GM12878 (cell line): ENCODE measurements at regions not wholly inside any gene's neighbourhood (a gene's known extent, or its start where the extent isn't known, plus 50 kb on each side); places are given as distances from the start of the nearest gene placed in this dataset.

Experiments used
- ATAC-seq: fragments of 200-7000 bp; cut with Tn5 transposase; 3 replicates; pipeline ENCODE4 v1.9.1; 2020; ENCODE audit warnings: mild to moderate bottlenecking, moderate library complexity
- BruUV-seq: library from RNA; stranded (reverse); fragments of 400-500 nt; replicated peaks from 2 replicates; lab custom pipeline; 2021; lab: Mats Ljungman, UMichigan
- CTCF ChIA-PET: fragments of 300-600 bp; sonication (Branson Sonifier 250); formaldehyde crosslinking; extraction: SDS; loops from one replicate; lab custom pipeline; 2021; ENCODE audit warnings: inconsistent platforms; lab: Yijun Ruan, JAX
- POLR2A ChIA-PET: fragments of 350-600 bp; formaldehyde crosslinking; extraction: SDS; loops from one replicate; lab custom pipeline; 2021; ENCODE audit warnings: inconsistent platforms; lab: Charles Lee
- RAD21 ChIA-PET: fragments of 300-600 bp; sonication (Branson Sonifier 250); formaldehyde crosslinking; loops from one replicate; lab custom pipeline; 2023; ENCODE audit warnings: antibody characterized with exemption; ENCODE audit not compliant: unreplicated experiment; lab: Charles Lee
- SMC1A ChIA-PET: fragments of 300-600 bp; sonication (Branson Sonifier 250); formaldehyde crosslinking; loops from one replicate; lab custom pipeline; 2023; ENCODE audit not compliant: unreplicated experiment, uncharacterized antibody; lab: Charles Lee
- DNase-seq: peaks from one replicate; pipeline ENCODE4 v3.0.0-alpha.2; 2011; ENCODE audit warnings: low read depth, low spot score
- FAIRE-seq: peaks from 3 replicates; lab custom pipeline; 2011; peaks lifted over from hg19 to GRCh38; lab: Jason Lieb, UNC
- H2AFZ ChIP-seq: 2 replicates; pipeline ENCODE4 v1.6.0; 2011; ENCODE audit warnings: low read depth, low read length, control low read depth; ENCODE audit not compliant: control insufficient read depth
- H3K27ac ChIP-seq: 2 replicates; pipeline ENCODE4 v1.5.1; 2011; ENCODE audit warnings: control low read depth; ENCODE audit not compliant: control insufficient read depth, insufficient read depth
- H3K27me3 ChIP-seq, 2 experiments: replicated peaks in 1 of 2; 2 replicates each; pipeline versions ENCODE4 v1.6.0 to v1.6.1; 2011; ENCODE audit warnings: low read length in 1 of 2; ENCODE audit not compliant: control insufficient read depth in 2 of 2, insufficient read depth in 2 of 2
- H3K36me3 ChIP-seq, 2 experiments: 2 replicates each; pipeline ENCODE4 v1.5.1; 2011; ENCODE audit warnings: low read length in 1 of 2; ENCODE audit not compliant: control insufficient read depth in 2 of 2, insufficient read depth in 2 of 2
- H3K4me1 ChIP-seq: 2 replicates; pipeline ENCODE4 v1.6.1; 2011; ENCODE audit warnings: mild to moderate bottlenecking, low read length, moderate library complexity, mixed read lengths; ENCODE audit not compliant: control insufficient read depth, insufficient read depth
- H3K4me2 ChIP-seq: 2 replicates; pipeline ENCODE4 v1.6.0; 2011; ENCODE audit warnings: control low read depth; ENCODE audit not compliant: control insufficient read depth, insufficient read depth
- H3K4me3 ChIP-seq: fragments of 200-600 bp; sonication (generic); 2 replicates; pipeline ENCODE4 v1.5.1; 2016
- H3K79me2 ChIP-seq: 2 replicates; pipeline ENCODE4 v1.6.0; 2011; ENCODE audit warnings: low read length; ENCODE audit not compliant: control insufficient read depth, insufficient read depth
- H3K9ac ChIP-seq: 2 replicates; pipeline ENCODE4 v1.8.0; 2011; ENCODE audit warnings: low read length, control low read depth, mixed read lengths; ENCODE audit not compliant: control insufficient read depth, insufficient read depth
- H3K9me3 ChIP-seq: replicated peaks from 3 replicates; pipeline ENCODE4 v1.5.1; 2011; ENCODE audit warnings: mild to moderate bottlenecking, low read length; ENCODE audit not compliant: control insufficient read depth, insufficient read depth
- H4K20me1 ChIP-seq: 2 replicates; pipeline ENCODE4 v1.6.0; 2011; ENCODE audit not compliant: control insufficient read depth, insufficient read depth
- LARP7 ChIP-seq: fragments of 450-650 bp; IDR thresholded peaks from 2 replicates; pipeline ENCODE4 v1.6.1; 2017; ENCODE audit warnings: mild to moderate bottlenecking
- TCF12 ChIP-seq: IDR thresholded peaks from 2 replicates; pipeline ENCODE4 v1.6.1; 2011; ENCODE audit warnings: low read depth, mild to moderate bottlenecking, low read length
- WGBS: methylation state at CpG from one replicate; pipeline ENCODE4 v1.1.6; 2016; ENCODE audit warnings: low lambda C conversion rate; ENCODE audit not compliant: insufficient replicate concordance, insufficient coverage; ENCODE audit errors: missing lambda C conversion rate; 5-methylcytosine and 5-hydroxymethylcytosine counted together
- in situ Hi-C: fragments of 300-500 bp; cut with MboI; formaldehyde crosslinking; loops from 9 replicates; pipeline ENCODE4 v1.14.3; 2018; ENCODE audit warnings: mixed read lengths
- intact Hi-C: fragments of 100-400 bp; cut with micrococcal nuclease; formaldehyde crosslinking; loops from one replicate; pipeline ENCODE4 v1.14.2; 2022; ENCODE audit not compliant: unreplicated experiment
- TF ChIP-seq, protein P1 (sequence below): fragments of 450-650 bp; IDR thresholded peaks from 2 replicates; pipeline ENCODE4 v1.6.1; 2017; ENCODE audit warnings: low read depth, mild to moderate bottlenecking, moderate library complexity
- TF ChIP-seq, protein P2 (sequence below): IDR thresholded peaks from 2 replicates; pipeline ENCODE4 v1.6.1; 2011; ENCODE audit warnings: mild to moderate bottlenecking, low read depth, low read length, moderate library complexity; ENCODE audit not compliant: insufficient replicate concordance

DNA sequence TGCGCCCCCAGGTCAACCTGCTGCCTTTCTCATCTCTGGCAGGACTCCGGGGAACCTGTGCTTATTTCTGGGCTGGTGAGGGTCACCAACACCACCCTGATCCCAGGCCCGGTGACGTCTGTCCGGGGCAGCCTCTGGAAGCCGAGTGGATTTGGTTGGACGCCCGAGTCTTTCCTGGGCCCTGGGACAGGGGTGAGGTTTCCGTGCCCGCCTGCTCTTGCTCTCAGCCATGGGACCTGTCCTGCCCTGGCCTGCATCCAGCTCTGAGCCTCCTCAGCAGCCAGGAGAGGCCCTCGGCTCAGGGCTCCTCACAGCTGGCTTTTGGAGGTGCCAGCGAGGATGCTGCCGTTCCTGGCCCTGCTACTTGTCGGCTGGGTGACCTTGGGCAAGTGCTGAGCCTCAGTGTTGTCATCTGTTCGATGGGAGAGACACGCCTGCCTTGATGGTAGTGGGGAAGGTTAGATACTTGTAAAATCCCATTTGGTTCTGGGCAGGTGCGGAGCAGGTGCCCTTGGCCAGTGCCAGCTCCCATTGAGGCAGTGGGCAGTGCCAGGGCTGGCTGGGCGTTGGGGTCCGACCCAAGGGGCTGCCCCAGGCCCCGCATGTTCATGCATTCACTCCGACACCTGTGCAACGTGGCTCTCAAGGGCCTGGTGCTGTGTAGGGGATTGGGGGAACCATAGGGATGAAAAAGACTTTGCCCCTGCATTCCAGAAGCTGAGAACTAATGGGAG is 58.9 kb upstream of the THY1 start:
- FAIRE-seq: no peak
- TF ChIP-seq LARP7: 0 out of 2 replicates have a peak, but pooled peaks have one; percentile 28
- TF ChIP-seq, protein P1, sequence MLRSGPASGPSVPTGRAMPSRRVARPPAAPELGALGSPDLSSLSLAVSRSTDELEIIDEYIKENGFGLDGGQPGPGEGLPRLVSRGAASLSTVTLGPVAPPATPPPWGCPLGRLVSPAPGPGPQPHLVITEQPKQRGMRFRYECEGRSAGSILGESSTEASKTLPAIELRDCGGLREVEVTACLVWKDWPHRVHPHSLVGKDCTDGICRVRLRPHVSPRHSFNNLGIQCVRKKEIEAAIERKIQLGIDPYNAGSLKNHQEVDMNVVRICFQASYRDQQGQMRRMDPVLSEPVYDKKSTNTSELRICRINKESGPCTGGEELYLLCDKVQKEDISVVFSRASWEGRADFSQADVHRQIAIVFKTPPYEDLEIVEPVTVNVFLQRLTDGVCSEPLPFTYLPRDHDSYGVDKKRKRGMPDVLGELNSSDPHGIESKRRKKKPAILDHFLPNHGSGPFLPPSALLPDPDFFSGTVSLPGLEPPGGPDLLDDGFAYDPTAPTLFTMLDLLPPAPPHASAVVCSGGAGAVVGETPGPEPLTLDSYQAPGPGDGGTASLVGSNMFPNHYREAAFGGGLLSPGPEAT: 0 out of 2 replicates have a peak, but pooled peaks have one; percentile 0
- no peak for TF ChIP-seq TCF12
- TF ChIP-seq, protein P2, sequence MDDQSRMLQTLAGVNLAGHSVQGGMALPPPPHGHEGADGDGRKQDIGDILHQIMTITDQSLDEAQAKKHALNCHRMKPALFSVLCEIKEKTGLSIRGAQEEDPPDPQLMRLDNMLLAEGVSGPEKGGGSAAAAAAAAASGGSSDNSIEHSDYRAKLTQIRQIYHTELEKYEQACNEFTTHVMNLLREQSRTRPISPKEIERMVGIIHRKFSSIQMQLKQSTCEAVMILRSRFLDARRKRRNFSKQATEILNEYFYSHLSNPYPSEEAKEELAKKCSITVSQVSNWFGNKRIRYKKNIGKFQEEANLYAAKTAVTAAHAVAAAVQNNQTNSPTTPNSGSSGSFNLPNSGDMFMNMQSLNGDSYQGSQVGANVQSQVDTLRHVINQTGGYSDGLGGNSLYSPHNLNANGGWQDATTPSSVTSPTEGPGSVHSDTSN: no peak

More for the DNA sequence above, 58.9 kb upstream of the THY1 start:
- ChIA-PET RAD21 (interaction anchor here (0.9 to 2.4 kb wide), 3 partner anchors 31 to 68 kb away, joined by 3 to 13 read pairs (median 5); no protein-coding TSS in a partner anchor), POLR2A (interaction anchor here (0.5 kb wide), 1 partner anchor 262 kb away, joined by 3 read pairs; no protein-coding TSS in a partner anchor), CTCF (interaction anchor here (0.7 to 2.9 kb wide), 5 partner anchors 51 to 857 kb away, joined by 3 to 15 read pairs (median 5); partner anchors contain the start of gene NECTIN1), SMC1A (interaction anchor here (0.6 kb wide), 1 partner anchor 273 kb away, joined by 3 read pairs; no protein-coding TSS in a partner anchor)
- H3K27me3 ChIP-seq: no peaks in the 10 kb centered on the region; a peak in 1 of 4 replicates
- ATAC-seq (peak; percentile 5), DNase-seq (no peak)
- no peaks in the 10 kb centered on the region for H3K36me3 ChIP-seq
- intact Hi-C loops: loop anchor here (1.0 to 10.0 kb wide), 6 partner anchors 52 to 743 kb away; partner anchors contain the start of gene NECTIN1
- no peak overlapping the region for H3K27ac ChIP-seq
- 30% methylated on average over 22 of the region's 22 CpGs for WGBS
- no peaks in the 10 kb centered on the region; the same call in 2 of the 3 replicates for H3K9me3 ChIP-seq
- H4K20me1 ChIP-seq: no peaks in the 10 kb centered on the region
- in situ Hi-C loops: loop anchor here (5.0 kb wide), 1 partner anchor 55 kb away; no protein-coding TSS in a partner anchor
- H3K4me1 ChIP-seq: no peaks in the 10 kb centered on the region
- no TSS peak for BruUV-seq
- no peaks in the 10 kb centered on the region for H3K79me2 ChIP-seq
- H3K4me3 ChIP-seq: no peak overlapping the region
- no peak overlapping the region for H2AFZ ChIP-seq
- H3K9ac ChIP-seq: no peak overlapping the region
- no peak overlapping the region for H3K4me2 ChIP-seq
